NT2/D1 (cell line): ENCODE measurements at regions not wholly inside any gene's neighbourhood (a gene's known extent, or its start where the extent isn't known, plus 50 kb on each side); places are given as distances from the start of the nearest gene placed in this dataset.

Experiments used
- DNase-seq: peaks from one replicate; pipeline ENCODE4 v3.0.0-alpha.2; 2011; ENCODE audit warnings: low read depth, low spot score
- H3K27me3 ChIP-seq: 2 replicates; pipeline ENCODE4 v1.6.0; 2011; ENCODE audit warnings: mild to moderate bottlenecking; ENCODE audit not compliant: insufficient read length, insufficient read depth
- H3K36me3 ChIP-seq: 2 replicates; pipeline ENCODE4 v1.6.1; 2011; ENCODE audit warnings: mild to moderate bottlenecking, low read length, mixed read lengths; ENCODE audit not compliant: insufficient read depth, insufficient read length
- H3K4me1 ChIP-seq: 2 replicates; pipeline ENCODE4 v1.5.1; 2011; ENCODE audit not compliant: insufficient read depth, insufficient read length
- H3K4me3 ChIP-seq: 2 replicates; pipeline ENCODE4 v1.5.1; 2011; ENCODE audit warnings: low read depth; ENCODE audit not compliant: insufficient read length
- H3K9ac ChIP-seq: 2 replicates; pipeline ENCODE4 v1.6.0; 2011; ENCODE audit warnings: low read depth; ENCODE audit not compliant: insufficient read length
- H3K9me3 ChIP-seq: 2 replicates; pipeline ENCODE4 v1.5.1; 2011; ENCODE audit warnings: mild to moderate bottlenecking, low read length; ENCODE audit not compliant: insufficient read depth
- SUZ12 ChIP-seq: IDR thresholded peaks from 2 replicates; pipeline ENCODE4 v1.6.1; 2011; ENCODE audit not compliant: insufficient read length, insufficient read depth; ENCODE audit errors: extremely low read depth
- YY1 ChIP-seq: IDR thresholded peaks from 2 replicates; pipeline ENCODE4 v1.6.1; 2011; ENCODE audit not compliant: insufficient read length, insufficient read depth
- ZNF274 ChIP-seq: IDR thresholded peaks from 2 replicates; pipeline ENCODE4 v1.6.1; 2011; ENCODE audit warnings: mild to moderate bottlenecking, low read depth, low read length

- Histone ChIP-seq H3K27me3 (no peaks in the 10 kb centered on the region), H3K9me3 (no peaks in the 10 kb centered on the region), H3K4me1 (no peaks in the 10 kb centered on the region), H3K4me3 (no peak overlapping the region), H3K9ac (no peak overlapping the region), H3K36me3 (no peaks in the 10 kb centered on the region)
- TF ChIP-seq ZNF274 (no peak), YY1 (no peak), SUZ12 (no peak)
- DNase-seq, result no peak
Observed at GRCh38 chr15:31252171-31252785, 74.4 kb upstream of the KLF13 start.

- no peaks in the 10 kb centered on the region for H3K9me3 ChIP-seq
- no peak for TF ChIP-seq SUZ12
- no peak for TF ChIP-seq ZNF274
- no peak for TF ChIP-seq YY1
- no peak overlapping the region for H3K4me3 ChIP-seq
- no peak overlapping the region for H3K9ac ChIP-seq
- H3K4me1 ChIP-seq, result no peaks in the 10 kb centered on the region
- no peaks in the 10 kb centered on the region for H3K27me3 ChIP-seq
- no peak for DNase-seq
- no peaks in the 10 kb centered on the region for H3K36me3 ChIP-seq
Observed at GRCh38 chr15:31254431-31255175, 72.0 kb upstream of the KLF13 start.

GRCh38 chr15:31255176-31255510 is 71.5 kb upstream of the KLF13 start:
- H3K36me3 ChIP-seq, result no peaks in the 10 kb centered on the region
- H3K9ac ChIP-seq, result no peak overlapping the region
- DNase-seq, result no peak
- H3K9me3 ChIP-seq, result no peaks in the 10 kb centered on the region
- no peak overlapping the region for H3K4me3 ChIP-seq
- H3K4me1 ChIP-seq, result no peaks in the 10 kb centered on the region
- no peaks in the 10 kb centered on the region for H3K27me3 ChIP-seq
- TF ChIP-seq SUZ12 (no peak), ZNF274 (no peak), YY1 (no peak)

- H3K36me3 ChIP-seq, result no peaks in the 10 kb centered on the region
- DNase-seq, result no peak
- TF ChIP-seq YY1, result no peak
- no peak for TF ChIP-seq ZNF274
- TF ChIP-seq SUZ12, result no peak
- H3K9me3 ChIP-seq, result no peaks in the 10 kb centered on the region
- no peaks in the 10 kb centered on the region for H3K27me3 ChIP-seq
- H3K9ac ChIP-seq, result no peak overlapping the region
- no peak overlapping the region for H3K4me3 ChIP-seq
- H3K4me1 ChIP-seq, result no peaks in the 10 kb centered on the region
Observed at GRCh38 chr15:31255732-31256377, 70.8 kb upstream of the KLF13 start.

- Histone ChIP-seq H3K4me1 (no peaks in the 10 kb centered on the region), H3K27me3 (no peaks in the 10 kb centered on the region), H3K9ac (no peak overlapping the region), H3K9me3 (no peaks in the 10 kb centered on the region), H3K4me3 (no peak overlapping the region), H3K36me3 (no peaks in the 10 kb centered on the region)
- TF ChIP-seq SUZ12, result no peak
- TF ChIP-seq YY1, result no peak
- no peak for TF ChIP-seq ZNF274
- DNase-seq, result no peak
Observed at GRCh38 chr15:31256378-31257265, 70.0 kb upstream of the KLF13 start.

- Histone ChIP-seq H3K4me3 (no peak overlapping the region), H3K27me3 (no peaks in the 10 kb centered on the region), H3K36me3 (no peaks in the 10 kb centered on the region), H3K4me1 (no peaks in the 10 kb centered on the region), H3K9me3 (no peaks in the 10 kb centered on the region), H3K9ac (no peak overlapping the region)
- no peak for DNase-seq
- TF ChIP-seq ZNF274, result no peak
- no peak for TF ChIP-seq YY1
- TF ChIP-seq SUZ12, result no peak
Observed at GRCh38 chr15:31257286-31257685, 69.3 kb upstream of the KLF13 start.
